NCI-H1048 (cell line): ENCODE measurements at regions not wholly inside any gene's neighbourhood (a gene's known extent, or its start where the extent isn't known, plus 50 kb on each side); places are given as distances from the start of the nearest gene placed in this dataset.
"Not testable (repeated sequence)": the region's sequence is repeated elsewhere in the genome, so short reads cannot be mapped to it uniquely, and the experiment has no call there.

Experiments used
- DNase-seq: peaks from one replicate; lab custom pipeline; 2025; lab: John Stamatoyannopoulos, UW

GRCh38 chrX:39406799-39407198 lies 605.5 kb downstream of the MID1IP1 start:
- DNase-seq = no peak

- no peak for DNase-seq
Measured at GRCh38 chrX:39409246-39409917, 608.1 kb downstream of the MID1IP1 start.

GRCh38 chrX:39414290-39414854 lies 613.1 kb downstream of the MID1IP1 start:
- DNase-seq = no peak

- DNase-seq = no peak
Measured at GRCh38 chrX:39416547-39417260, 615.4 kb downstream of the MID1IP1 start.

- no peak for DNase-seq
Measured at GRCh38 chrX:39418254-39418704, 617.0 kb downstream of the MID1IP1 start.

- no peak for DNase-seq
Measured at GRCh38 chrX:39418731-39419638, 617.7 kb downstream of the MID1IP1 start.

- no peak for DNase-seq
Measured at GRCh38 chrX:39421006-39421405, 619.7 kb downstream of the MID1IP1 start.

- DNase-seq = no peak
Measured at GRCh38 chrX:39425124-39425806, 624.0 kb downstream of the MID1IP1 start.

GRCh38 chrX:39426101-39426500 lies 624.8 kb downstream of the MID1IP1 start:
- no peak for DNase-seq

GRCh38 chrX:39427492-39427891 lies 626.2 kb downstream of the MID1IP1 start:
- DNase-seq = no peak

GRCh38 chrX:39427906-39428305 lies 626.6 kb downstream of the MID1IP1 start:
- no peak for DNase-seq

GRCh38 chrX:39430551-39430950 lies 629.3 kb downstream of the MID1IP1 start:
- DNase-seq = no peak

GRCh38 chrX:39431893-39432292 lies 630.6 kb downstream of the MID1IP1 start:
- DNase-seq = no peak

- not testable (repeated sequence) for DNase-seq
Measured at GRCh38 chrX:39434671-39435070, 633.4 kb downstream of the MID1IP1 start.

- not testable (repeated sequence) for DNase-seq
Measured at GRCh38 chrX:39436538-39436937, 635.3 kb downstream of the MID1IP1 start.

- no peak for DNase-seq
Measured at GRCh38 chrX:39437670-39438441, 636.6 kb downstream of the MID1IP1 start.

GRCh38 chrX:39438603-39439602 lies 637.6 kb downstream of the MID1IP1 start:
- DNase-seq = no peak

- DNase-seq = no peak
Measured at GRCh38 chrX:39439906-39440798, 638.9 kb downstream of the MID1IP1 start.
